HT-29 (cell line): ENCODE measurements at regions not wholly inside any gene's neighbourhood (a gene's known extent, or its start where the extent isn't known, plus 50 kb on each side); places are given as distances from the start of the nearest gene placed in this dataset.
A peak's percentile ranks its signal among the peaks of the same experiment; 100 is the strongest.
"Not testable (repeated sequence)": the region's sequence is repeated elsewhere in the genome, so short reads cannot be mapped to it uniquely, and the experiment has no call there.

Experiments used
- DNase-seq: peaks from one replicate; pipeline ENCODE4 v3.0.0-alpha.2; 2015; ENCODE audit warnings: low spot score

DNA sequence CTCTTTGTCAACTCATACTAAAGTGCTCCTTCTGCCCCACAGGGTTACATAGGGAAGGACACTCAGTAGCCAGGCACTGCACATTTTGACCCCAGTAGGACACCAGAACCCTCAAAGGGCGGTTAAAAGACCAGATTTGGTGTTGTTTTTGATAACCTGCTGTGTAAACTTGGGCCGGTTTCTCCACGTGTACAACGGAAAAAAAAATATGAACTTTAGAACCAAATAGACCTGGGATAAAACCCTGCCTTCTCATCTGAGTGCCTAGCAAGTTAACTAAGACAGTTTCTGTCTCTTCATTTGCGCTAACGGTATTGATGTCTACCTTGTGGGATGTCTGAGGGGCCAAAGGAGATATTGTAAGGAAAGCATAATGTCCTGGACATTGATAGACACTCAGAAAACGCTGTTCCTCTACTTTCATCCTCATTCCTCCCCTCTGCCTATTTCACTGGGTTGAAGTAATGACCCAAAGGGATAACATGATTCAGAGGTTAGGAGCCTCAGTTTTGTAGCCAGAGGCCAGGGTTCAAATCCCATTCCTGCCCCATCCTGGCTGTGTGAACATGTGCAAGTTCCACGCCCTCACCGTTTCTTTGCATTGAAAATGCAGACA, 155.9 kb upstream of the LPP start:
- DNase-seq, result no peak

DNA sequence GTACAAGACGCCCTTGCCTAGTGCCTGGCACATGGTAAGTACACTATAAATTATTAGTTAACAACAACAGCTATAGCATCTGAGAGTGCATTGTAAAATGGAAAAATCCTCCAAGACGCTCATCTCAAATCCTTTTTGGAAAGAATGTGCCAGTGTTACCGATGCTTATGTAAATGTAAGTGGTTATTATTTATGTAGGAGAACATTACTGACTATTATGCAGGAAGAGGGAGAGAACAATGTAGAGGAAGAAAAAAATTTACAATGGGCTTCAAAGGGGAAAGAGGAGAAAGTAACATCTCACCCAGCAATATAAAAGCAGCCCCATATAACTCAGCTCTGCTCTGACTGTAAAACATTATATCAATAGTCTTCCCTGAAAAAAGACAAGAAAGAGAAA, 155.3 kb upstream of the LPP start:
- no peak for DNase-seq

DNA sequence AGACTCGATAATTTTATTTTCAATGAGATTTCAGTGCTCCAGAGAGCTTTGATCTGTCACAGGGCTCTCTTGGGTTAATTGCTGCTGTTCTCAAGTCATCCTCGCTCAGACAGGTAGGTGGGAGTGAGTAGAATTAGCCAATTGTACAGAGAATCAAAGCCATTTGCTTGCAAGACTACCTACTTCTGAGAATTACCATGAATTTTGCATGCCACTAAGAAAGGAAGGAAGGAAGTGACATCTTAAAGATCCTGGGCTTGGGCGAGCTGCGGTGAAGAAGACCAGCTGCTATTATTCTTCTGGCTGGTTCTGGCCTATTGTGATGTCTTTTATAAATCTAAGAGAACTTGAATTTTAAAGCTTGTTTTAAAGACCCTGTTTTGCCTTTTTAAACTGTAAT, 154.1 kb upstream of the LPP start:
- no peak for DNase-seq

DNA sequence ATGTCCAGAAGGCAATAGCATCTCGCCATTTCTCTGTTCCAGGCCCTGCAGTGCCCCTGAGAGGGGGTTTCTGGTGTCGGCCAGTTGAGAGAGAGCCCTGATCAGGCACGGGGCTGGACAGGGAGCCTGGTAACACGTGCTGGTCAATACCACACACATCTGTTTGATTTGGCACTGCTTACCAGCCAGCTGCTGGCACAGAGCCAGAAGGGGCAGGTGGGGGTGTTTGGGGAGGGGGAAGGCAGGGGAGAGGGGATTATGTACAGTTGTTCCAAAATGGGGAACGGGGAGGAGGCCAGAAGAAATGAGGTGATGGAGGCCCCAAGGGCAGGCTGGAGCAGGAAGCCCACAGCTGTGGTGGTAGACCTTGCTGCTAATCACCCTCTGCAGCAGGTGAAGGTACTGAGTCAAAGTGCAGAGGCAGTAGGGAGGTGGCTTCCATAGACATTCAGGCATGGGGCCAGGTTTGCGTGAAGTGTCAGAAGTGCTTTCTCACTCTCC, 153.5 kb upstream of the LPP start:
- DNase-seq, result peak; percentile 13

DNA sequence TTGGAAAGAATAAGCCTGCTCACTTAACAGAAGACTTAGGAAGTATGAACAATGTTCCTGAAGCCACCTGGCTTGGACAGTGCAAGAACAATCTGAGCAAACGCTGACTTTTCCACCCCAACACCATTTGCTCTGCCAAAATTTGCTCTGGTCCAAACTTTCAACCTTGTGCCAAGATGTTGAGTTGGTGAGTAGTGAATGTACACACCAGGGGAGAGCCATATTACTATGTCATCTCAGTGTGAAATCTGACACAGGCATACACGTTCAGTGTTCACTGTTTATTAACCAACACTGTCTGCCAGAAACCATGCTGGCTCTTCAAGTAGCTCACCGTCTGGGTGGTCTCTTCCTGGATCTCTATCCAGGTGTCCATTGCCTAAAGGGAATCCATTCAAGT, 152.9 kb upstream of the LPP start:
- no peak for DNase-seq

GRCh38 chr3:188001926-188002325, 152.0 kb upstream of the LPP start:
- DNase-seq, result no peak

DNA sequence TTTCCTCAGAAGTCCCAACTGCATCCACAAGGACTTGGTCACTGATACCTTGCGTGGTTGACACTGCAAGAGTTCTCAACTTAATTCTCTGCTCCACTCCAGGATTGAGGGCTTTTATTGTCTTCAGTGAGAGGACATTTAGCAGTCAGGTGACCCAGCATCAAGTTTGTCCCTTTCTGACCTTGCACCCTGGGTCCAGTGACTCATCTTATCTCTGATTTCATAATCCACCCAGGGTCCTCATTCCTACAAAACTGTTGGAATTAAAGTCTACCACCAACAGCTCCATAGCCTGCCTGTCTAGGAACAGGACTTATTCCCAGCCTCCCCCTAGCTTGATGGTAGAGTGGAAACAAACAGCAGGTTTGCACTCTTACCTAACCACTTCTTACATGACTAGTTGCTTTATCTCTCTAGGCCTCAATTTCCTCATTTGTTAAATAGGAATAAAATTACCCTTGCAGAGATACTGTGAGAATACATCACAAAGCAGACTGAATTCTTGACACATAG, 151.3 kb upstream of the LPP start:
- DNase-seq, result peak; percentile 14

- peak; percentile 80 for DNase-seq
Observed at GRCh38 chr3:188003188-188004171, 150.5 kb upstream of the LPP start.

GRCh38 chr3:188006726-188007393, 147.1 kb upstream of the LPP start:
- no peak for DNase-seq

DNA sequence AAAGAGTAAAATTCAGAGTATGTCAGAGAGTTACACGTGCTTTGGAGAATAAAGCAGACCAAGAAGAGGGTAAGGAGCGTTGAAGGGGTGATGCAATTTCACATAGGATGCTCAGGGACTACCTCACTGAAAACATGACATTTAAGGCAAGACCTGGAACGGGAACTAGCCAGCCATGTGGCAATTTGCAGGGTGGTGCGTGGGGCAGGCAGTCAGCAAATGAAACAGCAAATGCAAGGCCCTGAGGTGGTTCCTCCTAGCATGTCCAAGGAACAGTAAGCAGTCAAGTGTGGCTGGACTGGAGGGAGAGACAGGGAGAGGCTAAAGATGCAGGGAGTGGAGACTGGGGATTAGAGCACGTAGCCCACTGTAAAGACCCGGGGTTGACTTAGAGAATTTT, 146.1 kb upstream of the LPP start:
- DNase-seq, result no peak

- DNase-seq, result no peak
Observed at GRCh38 chr3:188008582-188009213, 145.3 kb upstream of the LPP start.

- DNase-seq, result no peak
Observed at GRCh38 chr3:188010478-188010877, 143.5 kb upstream of the LPP start.

GRCh38 chr3:188019727-188020126, 134.2 kb upstream of the LPP start:
- DNase-seq, result no peak

GRCh38 chr3:188021041-188021440, 132.9 kb upstream of the LPP start:
- DNase-seq, result no peak

GRCh38 chr3:188021502-188022040, 132.4 kb upstream of the LPP start:
- peak; percentile 48 for DNase-seq

- not testable (repeated sequence) for DNase-seq
Observed at GRCh38 chr3:188022902-188023301, 131.1 kb upstream of the LPP start.

DNA sequence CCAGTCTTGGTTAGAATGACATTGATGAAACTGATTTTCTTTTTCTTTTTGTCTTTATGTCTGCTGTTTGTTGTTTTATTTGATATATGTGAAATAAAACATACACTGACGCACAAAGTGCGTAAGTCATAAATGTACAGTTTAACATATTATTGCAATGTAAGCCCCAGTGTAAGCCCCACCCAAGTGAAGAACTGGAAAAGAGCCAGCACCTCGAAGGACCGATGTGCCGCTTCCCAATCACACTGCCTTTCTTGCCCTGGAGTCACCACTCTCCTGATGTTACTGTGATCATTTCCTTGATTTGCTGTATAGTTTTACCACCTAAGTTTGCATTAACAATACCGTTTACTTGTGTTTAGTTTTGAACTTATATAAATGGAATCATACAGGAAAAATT, 128.4 kb upstream of the LPP start:
- no peak for DNase-seq

DNA sequence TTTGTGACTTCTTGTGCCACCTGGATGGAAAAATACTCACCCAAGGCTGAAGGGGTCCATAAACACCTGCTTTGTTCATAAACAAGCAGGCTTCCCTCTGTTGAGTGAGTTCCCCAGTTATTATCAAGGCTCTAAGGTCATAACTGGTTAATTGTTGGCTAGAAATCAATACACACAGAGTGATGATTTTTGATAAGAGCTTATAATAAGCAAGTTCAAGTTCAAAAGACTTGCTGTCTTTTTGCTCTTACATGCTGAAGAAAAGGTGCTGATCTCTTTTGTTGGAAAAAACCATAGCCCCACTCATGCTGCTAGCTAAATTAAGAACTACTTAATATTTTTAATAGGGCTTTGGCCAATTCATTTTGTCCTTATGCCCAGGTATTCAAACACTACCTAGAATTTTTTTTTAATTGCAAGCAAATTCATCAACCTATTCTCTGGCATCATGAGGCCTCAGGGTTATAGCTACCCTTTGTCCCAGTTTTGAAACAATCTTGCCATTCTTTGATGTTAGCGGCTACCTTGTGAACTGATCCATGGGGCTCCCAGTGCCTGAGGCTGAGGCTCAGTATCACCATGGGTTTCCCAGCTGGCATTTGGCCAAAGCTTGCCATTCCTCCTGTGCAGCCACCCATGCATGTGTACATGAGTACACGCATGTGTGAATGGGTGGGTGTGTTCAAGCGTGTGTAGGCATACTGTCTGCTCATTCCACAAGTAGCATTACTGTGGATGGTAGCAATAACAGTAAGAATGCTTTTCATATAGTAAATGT, 127.6 kb upstream of the LPP start:
- DNase-seq, result peak; percentile 66

DNA sequence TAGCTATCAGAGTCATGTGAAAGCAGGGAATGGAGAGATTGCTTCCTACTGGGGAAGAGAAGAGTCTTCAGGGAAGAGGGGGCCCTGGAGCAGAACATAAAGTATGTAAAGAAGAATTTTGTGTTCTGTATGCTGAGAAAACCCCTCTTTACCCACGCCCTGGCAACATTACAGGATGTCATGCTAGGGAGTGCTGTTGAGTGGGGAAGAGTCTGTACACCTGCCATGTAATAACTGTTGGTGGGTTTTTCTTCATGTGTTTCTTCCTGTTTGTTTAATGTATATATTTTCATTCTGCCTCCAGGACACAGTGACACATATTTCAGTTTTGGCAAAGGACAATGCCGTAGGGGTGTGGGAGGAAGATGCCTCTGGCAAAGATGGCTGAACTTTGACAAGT, 122.8 kb upstream of the LPP start:
- DNase-seq, result no peak

DNA sequence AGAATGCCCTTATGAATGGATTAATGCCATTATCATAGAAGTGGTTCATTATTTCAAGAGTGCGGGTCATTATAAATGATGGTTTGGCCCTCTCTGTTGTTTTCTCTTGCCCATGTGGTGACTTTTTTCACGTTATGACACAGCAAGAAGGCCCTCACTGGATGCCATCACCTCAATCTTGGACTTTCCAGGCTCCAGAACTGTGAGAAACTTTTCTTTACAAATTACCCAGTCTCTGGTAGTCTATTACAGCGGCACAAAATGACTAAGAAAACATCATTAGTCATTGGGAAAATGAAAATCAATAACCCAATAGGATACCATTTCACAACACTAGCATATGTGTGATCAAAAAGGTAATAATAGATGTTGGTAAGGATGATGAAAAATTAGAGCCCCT, 119.0 kb upstream of the LPP start:
- DNase-seq, result no peak
